RKO (cell line): ENCODE measurements at regions not wholly inside any gene's neighbourhood (a gene's known extent, or its start where the extent isn't known, plus 50 kb on each side); places are given as distances from the start of the nearest gene placed in this dataset.
"Not testable (repeated sequence)": the region's sequence is repeated elsewhere in the genome, so short reads cannot be mapped to it uniquely, and the experiment has no call there.

Experiments
- DNase-seq: peaks from one replicate; pipeline ENCODE4 v3.0.0-alpha.2; 2016; ENCODE audit warnings: low spot score

- DNase-seq = no peak
These were observed 233.0 kb upstream of the CLNK start for GRCh38 chr4:10917566-10917965.

DNA sequence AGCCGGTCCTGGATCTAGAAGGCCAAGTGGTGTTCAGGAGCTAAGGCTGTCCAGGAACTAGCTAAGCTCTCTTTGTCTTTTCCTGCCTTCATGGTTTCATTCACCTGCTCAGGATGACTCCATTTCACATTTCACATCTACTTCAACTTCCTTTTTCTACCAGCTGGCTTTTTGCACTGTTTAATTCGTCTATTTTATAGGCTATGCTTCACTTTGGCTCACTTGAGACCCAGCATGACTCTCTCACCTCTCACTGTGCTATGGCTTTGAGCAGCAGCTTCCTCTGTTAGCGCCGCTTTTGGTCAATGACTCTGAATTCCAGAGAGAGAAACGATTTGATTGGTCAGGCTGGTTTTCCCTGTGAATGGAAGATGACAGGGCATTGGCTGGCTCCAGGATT is 213.5 kb upstream of the CLNK start:
- no peak for DNase-seq

GRCh38 chr4:10897076-10897475 is 212.5 kb upstream of the CLNK start:
- DNase-seq = no peak

GRCh38 chr4:10893395-10893794 is 208.8 kb upstream of the CLNK start:
- no peak for DNase-seq

DNA sequence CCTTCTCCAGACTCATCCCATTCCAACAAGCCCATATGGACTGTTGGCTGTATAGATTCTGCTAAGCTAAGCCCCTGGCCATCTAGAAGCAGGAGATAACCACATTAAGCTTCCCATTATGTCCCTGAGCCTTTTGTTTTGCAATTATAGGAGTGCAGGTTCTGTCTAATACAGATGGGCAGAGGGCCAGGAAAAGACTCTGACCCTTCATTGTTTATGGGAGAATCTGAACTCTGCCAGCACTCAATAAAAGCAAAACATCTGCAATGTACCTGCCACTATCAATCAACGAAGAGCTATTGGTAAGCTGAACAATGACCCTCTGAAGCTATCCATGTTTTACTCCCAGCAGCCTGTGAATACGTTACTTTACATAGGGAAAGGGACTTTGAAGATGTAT is 207.3 kb upstream of the CLNK start:
- no peak for DNase-seq

DNA sequence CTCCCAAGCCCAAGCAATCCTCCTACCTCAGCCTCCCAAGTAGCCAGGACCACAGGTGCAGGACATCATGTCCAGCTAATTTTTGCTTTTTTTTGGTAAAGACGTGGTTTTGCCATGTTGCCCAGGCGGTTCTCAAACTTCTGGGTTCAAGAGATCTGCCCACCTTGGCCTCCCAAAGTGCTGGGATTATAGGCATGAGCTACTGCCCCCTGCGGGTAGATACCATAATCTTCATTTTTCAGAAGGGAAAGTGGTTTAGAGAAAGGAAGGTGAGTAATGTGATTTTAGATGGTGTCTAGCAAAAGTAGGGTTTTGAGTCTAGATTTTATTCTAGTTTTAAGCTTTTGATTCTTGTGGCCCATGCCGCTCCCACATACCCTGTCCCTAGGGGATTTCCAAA is 205.3 kb upstream of the CLNK start:
- no peak for DNase-seq

DNA sequence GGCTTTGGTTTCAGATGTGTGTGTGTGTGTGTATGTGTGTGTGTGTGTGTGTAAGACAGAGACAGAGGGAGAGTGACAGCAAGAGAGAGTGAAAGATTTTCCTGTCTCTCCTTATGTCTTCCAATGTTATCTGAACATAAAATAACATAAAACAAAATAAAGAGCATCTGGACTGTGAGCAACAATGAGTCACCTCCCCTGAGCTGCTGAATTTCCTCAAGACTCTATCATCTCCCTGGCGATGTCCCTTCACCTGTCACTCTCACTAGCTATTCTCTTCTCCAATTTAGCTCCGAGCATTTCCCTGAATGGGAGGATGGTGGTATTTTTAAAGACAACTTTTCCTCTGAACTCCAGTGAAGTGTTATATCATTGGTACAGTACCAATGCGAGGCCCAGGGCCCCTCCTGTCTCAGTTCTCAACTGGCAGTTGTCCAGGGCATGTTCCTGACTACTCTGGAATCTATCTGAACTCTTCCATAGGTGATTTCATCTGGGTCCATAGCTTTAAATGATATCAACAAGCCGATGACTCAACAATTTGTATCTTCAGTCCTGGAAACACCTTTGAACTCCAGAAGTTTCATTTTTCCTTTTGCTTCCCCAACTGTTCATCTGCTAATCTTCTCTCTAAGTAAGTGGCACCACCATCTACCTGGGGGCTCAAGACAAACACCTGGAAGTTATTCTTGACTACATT is 195.0 kb upstream of the CLNK start:
- no peak for DNase-seq

DNA sequence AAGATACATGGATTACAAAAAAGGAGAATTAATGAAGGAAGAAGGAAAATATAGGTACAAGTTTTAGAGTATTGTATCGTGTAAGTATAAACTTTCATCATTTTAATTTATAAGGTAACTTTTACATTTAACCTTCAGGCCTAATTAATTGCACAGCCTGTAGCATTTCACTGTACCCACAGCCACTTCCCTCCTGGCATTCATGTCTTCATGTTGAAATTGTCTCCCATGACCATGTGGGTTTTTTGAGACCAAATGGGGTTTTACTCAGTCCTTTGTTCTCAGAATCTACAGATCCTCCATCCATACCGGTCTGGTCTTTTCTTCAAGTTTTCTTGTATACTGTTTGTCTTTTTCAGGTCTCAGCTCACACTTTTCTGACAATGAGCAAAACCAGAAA is 194.3 kb upstream of the CLNK start:
- no peak for DNase-seq

- DNase-seq = no peak
These were observed 192.5 kb upstream of the CLNK start for GRCh38 chr4:10877076-10877475.

DNA sequence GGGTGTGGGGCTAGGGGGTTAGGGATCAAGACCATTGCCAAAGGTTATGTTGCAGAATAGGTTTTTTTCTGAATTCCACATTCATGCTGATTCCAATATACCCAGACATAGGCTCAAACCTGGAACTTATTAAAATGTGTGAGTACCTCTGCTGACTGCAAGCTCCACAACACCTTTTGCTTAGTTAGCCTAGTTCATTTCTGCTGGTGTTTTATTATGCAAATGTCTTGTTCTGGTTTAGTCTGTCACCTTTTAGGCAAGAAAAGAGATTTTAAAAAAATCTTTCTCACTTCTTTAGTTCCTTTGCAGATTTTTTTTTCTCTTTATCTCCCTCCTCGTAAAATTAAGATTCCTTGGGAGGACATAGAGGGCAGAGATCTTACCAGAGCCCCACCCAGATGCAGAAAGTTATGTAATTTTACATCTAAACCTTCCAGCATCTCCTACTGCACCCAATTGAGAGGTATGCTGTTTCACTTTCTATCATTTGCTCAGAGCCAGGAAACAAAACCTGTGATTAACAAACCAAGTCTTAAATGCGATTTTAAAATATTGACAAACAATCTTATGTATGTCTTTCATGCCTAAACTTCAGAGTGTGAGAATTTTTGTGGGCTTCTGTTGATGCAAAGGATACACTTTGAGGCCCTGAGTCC is 190.7 kb upstream of the CLNK start:
- DNase-seq = no peak

DNA sequence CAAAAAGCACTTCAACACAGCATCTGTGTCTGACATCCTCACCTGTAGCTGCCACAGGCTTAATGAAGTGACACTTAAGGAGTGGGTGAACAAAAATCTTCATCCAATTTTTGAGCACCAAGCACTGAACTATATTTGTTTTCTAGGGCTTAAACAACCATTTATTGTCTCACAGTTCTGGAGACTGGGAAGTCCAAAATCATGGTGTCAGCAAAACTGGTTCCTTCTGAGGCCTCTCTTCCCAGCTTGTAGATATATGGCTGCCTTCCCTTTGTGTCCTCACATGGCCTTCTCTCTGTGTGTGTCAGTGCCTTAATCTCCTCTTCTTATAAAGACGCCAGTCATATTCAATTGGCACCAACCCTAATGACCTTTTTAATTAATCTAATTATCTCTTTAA is 189.2 kb upstream of the CLNK start:
- DNase-seq = no peak

- DNase-seq = no peak
These were observed 188.4 kb upstream of the CLNK start for GRCh38 chr4:10872833-10873517.

DNA sequence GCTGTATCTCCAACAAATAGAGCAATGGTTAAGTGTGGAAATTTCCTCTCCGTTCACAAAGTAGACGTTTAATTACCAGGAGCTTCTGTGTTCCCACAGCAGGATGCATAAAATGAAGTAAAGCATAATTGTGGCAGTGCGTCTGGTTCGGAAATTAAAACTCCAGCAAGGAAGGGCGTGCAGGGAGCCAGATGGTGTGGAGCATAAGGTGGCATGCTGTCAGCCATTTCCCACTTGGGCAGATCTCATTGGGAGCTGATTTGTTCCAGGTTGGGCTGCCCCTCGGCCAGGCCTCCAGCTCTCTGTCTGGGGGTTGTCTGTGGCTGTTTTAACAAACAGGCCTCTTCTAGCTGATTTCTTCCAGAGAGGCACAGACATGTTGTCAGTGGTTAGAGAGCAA is 182.1 kb upstream of the CLNK start:
- no peak for DNase-seq

- DNase-seq = no peak
These were observed 176.5 kb upstream of the CLNK start for GRCh38 chr4:10861036-10861435.

DNA sequence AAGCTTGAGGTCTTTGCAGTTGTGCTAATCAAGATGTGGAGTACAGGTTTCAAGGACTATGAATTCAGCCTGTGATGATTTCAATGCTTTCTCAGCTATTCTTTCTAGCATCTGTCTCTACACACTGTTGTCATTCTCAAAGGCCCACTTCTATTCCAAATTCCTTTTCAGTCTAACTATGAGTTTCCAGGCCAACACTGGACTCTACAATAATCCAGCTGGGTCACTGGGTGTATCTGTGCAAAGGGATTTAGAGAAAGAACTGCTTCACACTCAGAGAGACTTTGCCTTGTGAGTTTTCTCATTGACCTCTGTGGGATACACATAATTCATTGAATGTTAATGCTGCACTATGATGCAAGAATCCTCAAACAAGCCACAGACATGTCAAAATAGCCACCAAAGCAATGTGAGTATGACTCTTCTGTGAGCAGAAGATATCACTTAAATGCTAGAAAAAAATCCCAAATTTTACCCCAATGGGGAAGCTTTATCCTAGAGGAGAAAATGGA is 171.8 kb upstream of the CLNK start:
- DNase-seq = no peak

- DNase-seq = no peak
These were observed 168.6 kb upstream of the CLNK start for GRCh38 chr4:10853196-10853595.

GRCh38 chr4:10841697-10842096 is 157.1 kb upstream of the CLNK start:
- no peak for DNase-seq

GRCh38 chr4:10837151-10837550 is 152.6 kb upstream of the CLNK start:
- no peak for DNase-seq

DNA sequence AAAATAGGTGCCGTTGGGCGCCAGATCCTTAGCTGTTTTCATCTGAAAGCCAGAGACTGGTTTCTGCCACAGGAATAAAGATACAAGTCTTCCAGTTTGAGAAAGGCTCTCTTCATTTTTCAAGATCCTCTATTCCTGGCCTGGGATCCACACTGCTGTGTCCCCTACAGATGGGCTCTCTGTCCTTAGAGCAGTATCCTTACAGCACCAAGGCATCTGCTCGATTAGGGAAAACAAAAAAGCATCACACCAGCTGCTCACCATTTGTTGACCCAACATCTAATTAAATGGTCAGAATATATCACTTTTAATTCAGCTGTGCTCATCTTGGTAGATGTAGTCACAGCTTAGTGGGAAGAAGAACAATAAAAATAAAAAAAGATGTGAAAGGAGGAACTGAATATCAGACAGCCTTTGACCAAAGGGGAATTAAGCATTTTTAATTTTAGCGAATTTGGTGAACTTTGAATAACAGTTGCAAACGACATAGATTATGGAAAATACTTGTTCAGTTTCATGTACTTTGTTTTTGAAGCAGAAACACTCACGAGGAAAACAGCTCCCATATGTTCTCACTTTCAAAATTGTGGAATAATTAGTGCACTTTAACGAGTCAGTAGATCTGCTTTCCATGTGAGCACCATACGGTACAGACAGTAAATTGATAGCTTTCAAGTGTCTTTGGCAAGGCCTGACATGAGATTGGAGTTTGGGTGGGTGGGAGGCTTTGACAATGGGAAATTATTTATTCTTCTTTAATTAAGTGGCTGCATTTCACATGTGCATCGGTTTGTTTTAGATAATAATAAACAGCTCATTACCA is 148.4 kb upstream of the CLNK start:
- no peak for DNase-seq

GRCh38 chr4:10831727-10832408 is 147.3 kb upstream of the CLNK start:
- no peak for DNase-seq

- DNase-seq = not testable (repeated sequence)
These were observed 144.5 kb upstream of the CLNK start for GRCh38 chr4:10828918-10829538.
